ENCODE measurements at regions not wholly inside any gene's neighbourhood (a gene's known extent, or its start where the extent isn't known, plus 50 kb on each side); places are given as distances from the start of the nearest gene placed in this dataset.
A peak's percentile ranks its signal among the peaks of the same experiment; 100 is the strongest.

GRCh38 chr17:70484050-70484449 lies 314.7 kb downstream of the KCNJ2 start:
- no peak overlapping the region for H3K4me3 ChIP-seq (ENCODE audit: low read depth, low read length)
- DNase-seq (ENCODE audit: low read depth), result no peak
- no peak for TF ChIP-seq CTCF (conservative IDR thresholded peaks at IDR 0.05; ENCODE audit: low read depth, low read length)

DNA sequence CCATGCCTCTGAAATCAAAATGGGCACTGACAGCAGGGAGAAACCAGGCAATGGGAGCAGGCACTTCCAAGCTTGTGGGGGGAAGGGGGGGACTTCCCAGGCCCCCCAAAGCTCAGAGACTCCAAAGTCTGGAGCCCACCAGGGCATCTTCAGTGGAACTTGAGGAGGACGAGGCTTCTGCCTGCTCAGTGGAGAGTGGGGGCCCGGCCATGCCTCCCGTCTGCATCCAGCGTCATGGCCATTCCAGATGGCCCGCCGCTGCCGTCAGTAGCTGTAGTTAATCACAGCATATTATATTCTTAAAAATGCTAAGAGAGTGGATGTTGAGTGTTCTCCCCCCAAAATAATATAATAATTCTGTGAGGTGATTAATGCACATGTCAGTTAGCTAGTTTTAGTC lies 315.2 kb downstream of the KCNJ2 start:
- no peak for TF ChIP-seq CTCF (conservative IDR thresholded peaks at IDR 0.05; ENCODE audit: low read depth, low read length)
- no peak for DNase-seq (ENCODE audit: low read depth)

DNA sequence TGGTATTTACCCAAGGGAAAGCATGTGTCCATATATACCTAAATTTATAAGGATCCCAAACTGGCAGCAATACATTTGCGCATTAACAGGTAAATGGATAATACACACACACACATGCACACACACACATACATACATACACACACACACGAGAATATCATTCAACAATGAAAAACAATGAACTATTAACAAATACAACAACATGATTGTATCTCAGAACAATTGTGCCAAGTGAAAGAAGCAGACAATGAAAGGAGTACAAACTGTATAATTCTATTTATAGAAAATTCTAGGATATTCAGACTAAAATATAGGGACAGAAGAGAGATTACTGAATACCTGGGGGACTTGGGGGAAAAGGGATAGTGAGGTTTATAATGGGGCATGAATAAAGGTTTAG lies 323.0 kb downstream of the KCNJ2 start:
- TF ChIP-seq CTCF (conservative IDR thresholded peaks at IDR 0.05; ENCODE audit: low read depth, low read length), result no peak
- no peak overlapping the region for H3K4me3 ChIP-seq (ENCODE audit: low read depth, low read length)
- DNase-seq (ENCODE audit: low read depth), result no peak

More for the DNA sequence above, 315.2 kb downstream of the KCNJ2 start:
- H3K4me3 ChIP-seq (ENCODE audit: low read depth, low read length), result no peak overlapping the region

GRCh38 chr17:70493277-70493874 lies 324.0 kb downstream of the KCNJ2 start:
- no peak overlapping the region for H3K4me3 ChIP-seq (ENCODE audit: low read depth, low read length)
- TF ChIP-seq CTCF (conservative IDR thresholded peaks at IDR 0.05; ENCODE audit: low read depth, low read length), result peak; percentile 16
- DNase-seq (ENCODE audit: low read depth), result no peak

DNA sequence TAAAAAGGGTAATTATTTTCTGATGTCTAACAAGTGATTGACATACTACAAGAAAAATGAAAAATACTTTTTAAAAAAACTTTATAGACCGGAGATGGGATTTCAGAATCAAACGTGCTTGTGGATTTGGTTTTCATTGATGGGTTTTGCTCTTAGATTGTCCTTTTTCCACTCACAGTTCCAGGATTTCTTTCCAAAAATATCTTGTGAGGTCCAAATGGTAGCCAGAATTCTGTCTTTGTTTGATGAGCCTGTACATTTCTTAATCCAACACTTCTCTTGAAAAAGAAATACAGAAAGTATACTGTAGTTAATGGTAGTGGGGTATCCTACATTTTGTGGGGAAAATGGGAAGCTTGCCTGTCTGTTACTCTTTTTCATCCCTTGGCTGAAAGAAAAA lies 329.3 kb downstream of the KCNJ2 start:
- no peak overlapping the region for H3K4me3 ChIP-seq (ENCODE audit: low read depth, low read length)
- no peak for DNase-seq (ENCODE audit: low read depth)
- no peak for TF ChIP-seq CTCF (conservative IDR thresholded peaks at IDR 0.05; ENCODE audit: low read depth, low read length)

DNA sequence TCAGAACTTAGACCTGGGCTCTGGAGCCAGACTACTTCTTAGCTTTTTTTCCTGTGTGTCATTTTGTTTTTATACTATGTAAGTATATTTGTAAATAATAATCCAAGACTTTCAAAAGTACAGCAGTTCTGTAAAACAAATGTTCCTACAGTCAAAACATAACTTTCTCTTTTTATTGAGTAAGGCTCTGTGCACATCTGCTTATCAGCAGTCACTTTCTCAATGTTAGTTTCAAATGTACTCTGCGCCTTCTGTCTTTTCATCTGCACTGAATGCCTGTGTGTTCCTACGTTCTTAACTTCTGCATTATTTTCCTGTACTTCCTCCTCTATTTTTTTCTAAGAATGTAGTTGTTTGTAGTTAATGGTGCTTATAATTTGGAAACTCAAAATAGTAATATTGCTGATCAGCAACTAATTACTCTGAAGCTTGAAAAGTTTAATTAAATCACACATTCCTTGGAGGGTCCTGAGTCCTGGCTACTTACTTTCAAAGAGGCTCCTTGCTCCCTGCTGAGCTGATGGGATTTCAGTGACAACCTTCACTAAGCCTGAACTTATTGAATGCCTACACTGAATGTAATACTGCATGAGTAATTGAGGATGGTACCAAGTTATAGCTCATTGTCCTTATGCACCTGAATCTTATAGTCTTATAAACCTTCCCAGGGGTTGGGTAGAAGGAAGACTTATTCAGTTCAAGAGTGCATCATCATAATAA lies 329.9 kb downstream of the KCNJ2 start:
- no peak for TF ChIP-seq CTCF (conservative IDR thresholded peaks at IDR 0.05; ENCODE audit: low read depth, low read length)
- DNase-seq (ENCODE audit: low read depth), result peak; percentile 13
- H3K4me3 ChIP-seq (ENCODE audit: low read depth, low read length), result no peak overlapping the region

DNA sequence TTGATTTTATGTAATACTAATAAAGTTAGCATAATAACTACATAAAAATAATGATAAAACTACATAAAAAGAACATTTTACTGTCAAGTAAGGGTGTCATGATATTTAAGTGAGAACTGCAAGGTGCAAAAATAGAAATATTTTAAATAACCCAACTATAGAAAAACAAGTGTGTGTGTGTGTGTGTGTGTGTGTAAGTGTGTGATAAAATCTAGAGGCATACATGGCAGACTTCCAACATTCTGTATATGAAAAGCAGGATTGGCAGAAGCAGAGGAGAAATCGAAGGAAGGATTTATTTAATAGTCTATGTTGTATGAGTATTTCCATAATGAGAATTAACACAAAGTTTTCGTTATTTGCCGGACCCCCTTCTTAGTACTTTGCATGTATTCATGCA lies 334.1 kb downstream of the KCNJ2 start:
- no peak for DNase-seq (ENCODE audit: low read depth)
- no peak overlapping the region for H3K4me3 ChIP-seq (ENCODE audit: low read depth, low read length)
- TF ChIP-seq CTCF (conservative IDR thresholded peaks at IDR 0.05; ENCODE audit: low read depth, low read length), result no peak
